Uterus (tissue), 2 donors: ENCODE measurements at regions not wholly inside any gene's neighbourhood (a gene's known extent, or its start where the extent isn't known, plus 50 kb on each side); places are given as distances from the start of the nearest gene placed in this dataset.

Experiments used
- POLR2A ChIP-seq, 2 donors: fragments of 450-650 bp; IDR thresholded peaks; one replicate each; pipeline ENCODE4 v1.6.1; 2016; ENCODE audit warnings: antibody characterized with exemption in 2 of 2, mild to moderate bottlenecking in 1 of 2, moderate library complexity in 1 of 2
- TF ChIP-seq, protein P1 (sequence below), 4 experiments: fragments of 200-600 bp in 2 of 4; fragments of 450-650 bp in 2 of 4; sonication (generic) in 2 of 4; IDR thresholded peaks; one replicate each; pipeline ENCODE4 v1.5.1; 2016 to 2019; ENCODE audit warnings: antibody characterized with exemption in 4 of 4, mild to moderate bottlenecking in 2 of 4, moderate library complexity in 1 of 4

DNA sequence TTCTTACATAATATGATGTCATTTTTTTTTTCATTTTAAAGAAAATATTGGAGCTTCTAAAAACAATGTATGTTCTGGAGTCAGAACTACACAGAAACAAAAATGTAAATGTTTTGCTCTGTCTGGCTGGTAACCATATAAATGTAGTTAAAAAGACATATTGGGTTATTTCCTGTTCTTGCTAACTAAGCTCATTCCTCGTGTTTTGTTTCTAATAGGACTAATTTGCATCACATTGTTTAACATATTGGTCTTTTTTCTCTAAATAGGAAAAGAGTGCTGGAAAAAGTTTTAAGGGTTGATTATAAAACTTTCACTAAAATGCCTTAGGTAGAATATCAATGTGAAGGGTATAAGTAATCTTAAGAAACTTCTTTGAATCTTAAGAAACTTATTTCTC, 221.3 kb downstream of the SLC6A15 start:
- TF ChIP-seq, protein P1, sequence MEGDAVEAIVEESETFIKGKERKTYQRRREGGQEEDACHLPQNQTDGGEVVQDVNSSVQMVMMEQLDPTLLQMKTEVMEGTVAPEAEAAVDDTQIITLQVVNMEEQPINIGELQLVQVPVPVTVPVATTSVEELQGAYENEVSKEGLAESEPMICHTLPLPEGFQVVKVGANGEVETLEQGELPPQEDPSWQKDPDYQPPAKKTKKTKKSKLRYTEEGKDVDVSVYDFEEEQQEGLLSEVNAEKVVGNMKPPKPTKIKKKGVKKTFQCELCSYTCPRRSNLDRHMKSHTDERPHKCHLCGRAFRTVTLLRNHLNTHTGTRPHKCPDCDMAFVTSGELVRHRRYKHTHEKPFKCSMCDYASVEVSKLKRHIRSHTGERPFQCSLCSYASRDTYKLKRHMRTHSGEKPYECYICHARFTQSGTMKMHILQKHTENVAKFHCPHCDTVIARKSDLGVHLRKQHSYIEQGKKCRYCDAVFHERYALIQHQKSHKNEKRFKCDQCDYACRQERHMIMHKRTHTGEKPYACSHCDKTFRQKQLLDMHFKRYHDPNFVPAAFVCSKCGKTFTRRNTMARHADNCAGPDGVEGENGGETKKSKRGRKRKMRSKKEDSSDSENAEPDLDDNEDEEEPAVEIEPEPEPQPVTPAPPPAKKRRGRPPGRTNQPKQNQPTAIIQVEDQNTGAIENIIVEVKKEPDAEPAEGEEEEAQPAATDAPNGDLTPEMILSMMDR (IDR thresholded peaks at IDR 0.05): no peak
- no peak for TF ChIP-seq POLR2A (IDR thresholded peaks at IDR 0.05)
